Activated naive CD4-positive, alpha-beta T cell treated with anti-CD3 and anti-CD28 coated beads for 36 hours (primary cell): ENCODE measurements at regions not wholly inside any gene's neighbourhood (a gene's known extent, or its start where the extent isn't known, plus 50 kb on each side); places are given as distances from the start of the nearest gene placed in this dataset.

Experiments used
- CTCF ChIA-PET: fragments of 350-600 bp; sonication (Branson Sonifier 250); formaldehyde crosslinking; loops from one replicate; lab custom pipeline; 2021; ENCODE audit warnings: antibody characterized with exemption; lab: Charles Lee
- DNase-seq: peaks from one replicate; pipeline ENCODE4 v3.0.0-alpha.2; 2020
- H3K27ac Mint-ChIP-seq: one replicate; pipeline ENCODE4 v1.8.0; 2021; ENCODE audit warnings: mild to moderate bottlenecking, mixed read lengths
- H3K27me3 Mint-ChIP-seq: one replicate; pipeline ENCODE4 v1.8.0; 2021; ENCODE audit warnings: low read depth, mixed read lengths
- H3K36me3 Mint-ChIP-seq: one replicate; pipeline ENCODE4 v1.8.0; 2021; ENCODE audit warnings: low read depth, mixed read lengths
- H3K4me1 Mint-ChIP-seq: one replicate; pipeline ENCODE4 v1.8.0; 2021; ENCODE audit warnings: low read depth, mixed read lengths
- H3K4me3 Mint-ChIP-seq: one replicate; pipeline ENCODE4 v1.8.0; 2021; ENCODE audit warnings: mild to moderate bottlenecking, moderate library complexity, mixed read lengths
- H3K9me3 Mint-ChIP-seq: one replicate; pipeline ENCODE4 v1.8.0; 2021; ENCODE audit warnings: mixed read lengths
- intact Hi-C: fragments of 100-400 bp; cut with micrococcal nuclease; formaldehyde crosslinking; loops from one replicate; pipeline ENCODE4 v1.15.1; 2023

GRCh38 chr14:29098656-29099055 lies 332.1 kb downstream of the FOXG1 start:
- no peak overlapping the region for H3K27ac Mint-ChIP-seq
- intact Hi-C loops: no loop called here
- CTCF ChIA-PET: no interaction called here
- no peak for DNase-seq
- H3K4me1 Mint-ChIP-seq: no peaks in the 10 kb centered on the region
- no peaks in the 10 kb centered on the region for H3K36me3 Mint-ChIP-seq
- peaks cover 15% of the 10 kb centered on the region for H3K9me3 Mint-ChIP-seq
- no peak overlapping the region for H3K4me3 Mint-ChIP-seq
- H3K27me3 Mint-ChIP-seq: no peaks in the 10 kb centered on the region

DNA sequence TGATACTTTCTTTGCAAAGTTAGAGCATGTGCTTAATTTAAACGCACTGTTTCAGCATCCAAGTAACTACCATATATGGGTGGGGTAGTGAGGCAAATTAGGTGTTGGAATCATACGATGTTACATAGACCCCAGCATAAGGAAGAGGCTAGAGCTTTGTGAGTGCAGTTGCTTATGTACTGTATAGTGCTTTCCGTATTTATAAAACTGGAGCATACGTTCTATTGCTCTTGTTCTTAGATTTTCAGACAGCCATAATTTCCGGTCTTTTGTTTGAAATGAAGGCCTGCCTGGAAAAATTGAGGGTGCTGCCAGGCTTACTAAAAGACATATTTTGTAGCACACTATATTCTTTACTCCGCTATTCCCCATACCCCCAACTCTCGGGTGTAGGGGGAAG lies 335.7 kb downstream of the FOXG1 start:
- Mint-ChIP-seq H3K27ac (no peak overlapping the region), H3K9me3 (peaks cover 7% of the 10 kb centered on the region), H3K4me1 (no peaks in the 10 kb centered on the region), H3K27me3 (no peaks in the 10 kb centered on the region), H3K4me3 (no peak overlapping the region), H3K36me3 (no peaks in the 10 kb centered on the region)
- intact Hi-C loops: no loop called here
- CTCF ChIA-PET: interaction anchor here (0.5 kb wide), 1 partner anchor 27 kb away, joined by 4 read pairs; no protein-coding TSS in a partner anchor
- DNase-seq: no peak

- no peaks in the 10 kb centered on the region for H3K27me3 Mint-ChIP-seq
- intact Hi-C loops: no loop called here
- H3K4me3 Mint-ChIP-seq: no peak overlapping the region
- CTCF ChIA-PET: no interaction called here
- H3K36me3 Mint-ChIP-seq: no peaks in the 10 kb centered on the region
- no peak overlapping the region for H3K27ac Mint-ChIP-seq
- no peak for DNase-seq
- H3K9me3 Mint-ChIP-seq: peaks cover 7% of the 10 kb centered on the region
- H3K4me1 Mint-ChIP-seq: no peaks in the 10 kb centered on the region
These were observed 336.4 kb downstream of the FOXG1 start for GRCh38 chr14:29102996-29103395.

DNA sequence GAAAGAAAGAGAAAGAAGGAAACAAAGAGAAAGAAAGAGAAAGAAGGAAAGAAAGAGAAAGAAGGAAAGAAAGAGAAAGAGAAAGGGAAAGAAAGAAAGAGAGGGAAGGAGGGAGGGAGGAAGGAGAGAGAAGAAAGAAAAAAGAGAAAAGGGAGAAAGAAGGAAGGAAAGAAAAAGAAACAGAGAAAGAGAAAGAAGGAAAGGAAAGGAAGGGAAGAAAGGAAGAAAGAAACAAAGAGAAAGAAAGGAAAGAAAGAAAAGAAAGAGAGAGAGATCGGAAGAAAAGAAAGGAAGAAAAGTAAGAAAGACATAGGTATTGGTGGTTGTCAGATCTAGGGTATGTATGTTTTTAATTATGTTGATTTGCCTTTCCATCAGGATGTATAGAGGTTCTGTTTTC lies 342.3 kb downstream of the FOXG1 start:
- intact Hi-C loops: no loop called here
- no peaks in the 10 kb centered on the region for H3K27me3 Mint-ChIP-seq
- H3K9me3 Mint-ChIP-seq: peaks cover 7% of the 10 kb centered on the region
- H3K4me1 Mint-ChIP-seq: no peaks in the 10 kb centered on the region
- H3K27ac Mint-ChIP-seq: no peak overlapping the region
- CTCF ChIA-PET: no interaction called here
- DNase-seq: no peak
- no peak overlapping the region for H3K4me3 Mint-ChIP-seq
- H3K36me3 Mint-ChIP-seq: no peaks in the 10 kb centered on the region

DNA sequence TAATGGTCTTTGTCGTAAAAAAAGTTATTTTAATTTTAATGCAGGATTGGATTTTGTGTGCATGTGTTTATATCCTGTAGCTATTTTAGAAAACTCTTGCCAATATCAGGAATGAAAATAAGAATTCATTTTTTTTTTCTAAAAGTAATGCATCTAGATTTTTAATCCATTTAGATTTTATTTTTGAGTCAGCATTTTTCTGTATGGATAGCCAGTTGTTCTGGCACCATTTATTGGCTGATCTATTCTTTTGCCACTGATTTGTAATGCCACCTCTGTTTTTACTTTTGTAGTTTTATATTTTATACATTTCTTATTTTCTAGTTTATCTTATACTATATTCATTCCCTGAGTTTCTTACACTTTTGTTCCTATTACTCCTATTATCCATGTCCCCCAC lies 343.0 kb downstream of the FOXG1 start:
- no peaks in the 10 kb centered on the region for H3K4me1 Mint-ChIP-seq
- H3K9me3 Mint-ChIP-seq: peaks cover 7% of the 10 kb centered on the region
- H3K4me3 Mint-ChIP-seq: no peak overlapping the region
- H3K27me3 Mint-ChIP-seq: no peaks in the 10 kb centered on the region
- intact Hi-C loops: no loop called here
- CTCF ChIA-PET: no interaction called here
- H3K36me3 Mint-ChIP-seq: no peaks in the 10 kb centered on the region
- no peak for DNase-seq
- no peak overlapping the region for H3K27ac Mint-ChIP-seq

DNA sequence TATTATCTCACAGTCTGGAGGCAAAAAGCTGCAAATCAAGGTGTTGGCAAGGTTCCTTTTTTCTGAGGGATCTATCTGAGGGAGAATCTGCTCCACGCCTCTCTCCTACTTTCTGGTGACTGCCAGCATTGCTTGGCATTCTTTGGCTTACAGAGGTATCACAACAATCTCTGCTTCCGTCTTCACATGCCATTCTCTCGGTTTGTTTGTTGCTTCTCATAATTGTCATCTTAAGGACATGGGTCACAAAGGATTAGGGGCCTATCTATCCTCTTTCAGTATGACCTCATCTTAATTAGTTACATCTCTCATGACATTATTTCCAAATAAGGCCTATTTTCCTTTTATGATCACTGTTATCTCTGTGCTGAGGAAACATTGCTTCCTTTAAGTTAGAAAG lies 345.0 kb downstream of the FOXG1 start:
- Mint-ChIP-seq H3K4me3 (no peak overlapping the region), H3K4me1 (no peaks in the 10 kb centered on the region), H3K9me3 (peaks cover 7% of the 10 kb centered on the region), H3K27me3 (no peaks in the 10 kb centered on the region), H3K27ac (no peak overlapping the region), H3K36me3 (no peaks in the 10 kb centered on the region)
- CTCF ChIA-PET: no interaction called here
- DNase-seq: no peak
- intact Hi-C loops: no loop called here

- Mint-ChIP-seq H3K9me3 (peaks cover 11% of the 10 kb centered on the region), H3K36me3 (no peaks in the 10 kb centered on the region), H3K27me3 (no peaks in the 10 kb centered on the region), H3K4me1 (no peaks in the 10 kb centered on the region), H3K27ac (no peak overlapping the region), H3K4me3 (no peak overlapping the region)
- CTCF ChIA-PET: no interaction called here
- intact Hi-C loops: no loop called here
- no peak for DNase-seq
These were observed 356.4 kb downstream of the FOXG1 start for GRCh38 chr14:29123017-29123416.

DNA sequence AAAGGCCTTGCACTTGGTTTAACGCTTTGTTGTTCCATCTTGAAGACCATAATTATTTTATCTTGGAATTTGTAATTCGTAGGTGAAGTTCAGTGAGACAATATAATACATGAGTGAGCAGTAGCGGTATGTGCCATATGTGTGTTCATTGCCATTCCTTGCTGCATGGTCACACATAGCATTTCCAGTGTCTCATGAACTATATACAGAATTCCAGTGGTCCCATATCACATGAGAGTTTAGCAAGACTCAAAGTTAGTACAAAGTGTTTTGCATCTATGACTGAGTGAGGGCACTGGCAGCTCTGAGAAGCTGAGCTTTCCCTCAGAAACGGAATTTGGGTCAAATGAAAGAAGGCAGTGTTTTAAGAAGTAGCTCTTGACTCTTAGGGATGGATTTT lies 359.8 kb downstream of the FOXG1 start:
- intact Hi-C loops: no loop called here
- Mint-ChIP-seq H3K9me3 (peaks cover 7% of the 10 kb centered on the region), H3K4me1 (no peaks in the 10 kb centered on the region), H3K27me3 (no peaks in the 10 kb centered on the region), H3K27ac (no peak overlapping the region), H3K36me3 (no peaks in the 10 kb centered on the region), H3K4me3 (no peak overlapping the region)
- no peak for DNase-seq
- CTCF ChIA-PET: no interaction called here

GRCh38 chr14:29126865-29127264 lies 360.3 kb downstream of the FOXG1 start:
- DNase-seq: no peak
- H3K4me1 Mint-ChIP-seq: no peaks in the 10 kb centered on the region
- intact Hi-C loops: no loop called here
- CTCF ChIA-PET: interaction anchor here (0.5 kb wide), 1 partner anchor 910 kb away, joined by 3 read pairs; no protein-coding TSS in a partner anchor
- H3K36me3 Mint-ChIP-seq: no peaks in the 10 kb centered on the region
- H3K9me3 Mint-ChIP-seq: peaks cover 6% of the 10 kb centered on the region
- no peak overlapping the region for H3K4me3 Mint-ChIP-seq
- no peaks in the 10 kb centered on the region for H3K27me3 Mint-ChIP-seq
- no peak overlapping the region for H3K27ac Mint-ChIP-seq

DNA sequence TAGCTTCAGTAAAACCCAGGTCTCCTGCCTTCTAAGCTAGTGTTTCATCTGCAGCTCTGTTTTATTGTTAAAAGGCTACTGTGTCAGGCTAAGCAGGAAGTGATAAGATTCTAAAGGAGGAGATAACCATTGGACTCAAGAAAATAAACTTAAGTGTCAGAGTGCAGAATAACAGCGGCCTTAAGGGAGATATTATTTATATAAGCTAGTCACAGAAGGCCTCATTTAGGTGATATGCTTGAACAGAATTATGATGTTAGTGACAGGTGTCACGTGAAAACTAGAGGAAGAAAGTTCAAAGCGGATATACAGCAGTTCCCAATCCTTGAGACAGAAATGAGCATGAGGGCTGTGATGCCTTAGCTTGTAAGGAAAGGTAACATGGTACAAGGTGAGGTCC lies 373.4 kb downstream of the FOXG1 start:
- DNase-seq: no peak
- no peak overlapping the region for H3K4me3 Mint-ChIP-seq
- H3K4me1 Mint-ChIP-seq: no peaks in the 10 kb centered on the region
- H3K27ac Mint-ChIP-seq: no peak overlapping the region
- intact Hi-C loops: no loop called here
- H3K9me3 Mint-ChIP-seq: peaks cover 2% of the 10 kb centered on the region
- H3K36me3 Mint-ChIP-seq: no peaks in the 10 kb centered on the region
- H3K27me3 Mint-ChIP-seq: no peaks in the 10 kb centered on the region
- CTCF ChIA-PET: no interaction called here

DNA sequence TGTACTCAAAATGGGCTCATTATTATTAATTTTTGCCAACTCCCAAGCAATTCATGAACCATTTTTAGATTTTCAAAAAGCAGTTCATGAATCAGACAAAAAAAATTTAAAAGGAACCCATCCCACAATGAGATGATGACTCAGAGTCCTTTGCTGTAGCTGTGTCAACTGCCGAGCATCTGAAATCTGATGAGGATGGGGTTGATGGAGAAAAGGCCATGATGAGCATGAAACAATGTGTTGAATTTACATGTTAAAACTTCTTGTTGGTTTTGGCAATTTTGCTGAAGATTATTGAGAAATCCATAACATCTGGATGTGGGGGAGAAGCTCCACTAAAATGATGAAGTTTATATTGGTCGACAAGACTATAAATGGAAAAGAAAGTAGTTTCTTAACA lies 378.0 kb downstream of the FOXG1 start:
- Mint-ChIP-seq H3K4me3 (no peak overlapping the region), H3K4me1 (no peaks in the 10 kb centered on the region), H3K27me3 (no peaks in the 10 kb centered on the region), H3K36me3 (no peaks in the 10 kb centered on the region), H3K9me3 (peaks cover 2% of the 10 kb centered on the region), H3K27ac (no peak overlapping the region)
- CTCF ChIA-PET: no interaction called here
- DNase-seq: no peak
- intact Hi-C loops: no loop called here

DNA sequence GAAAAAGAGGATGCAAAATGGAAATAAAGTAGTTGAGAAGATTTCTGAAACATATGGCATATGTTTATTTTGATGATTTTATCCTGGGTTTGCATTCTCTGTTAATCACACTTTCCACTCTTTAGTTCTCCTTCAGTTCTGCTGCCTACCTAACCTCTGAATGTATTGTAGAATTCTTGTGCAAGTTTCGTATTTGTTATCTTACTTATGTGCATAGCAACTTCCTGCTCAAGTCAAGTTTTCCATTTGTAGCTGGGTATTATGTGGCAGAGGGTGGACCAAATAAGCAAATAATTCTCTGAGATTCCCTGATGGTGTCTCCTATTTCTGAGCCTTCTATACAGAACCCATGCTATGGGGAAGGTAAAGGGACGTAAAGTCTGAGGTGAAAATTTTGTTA lies 381.6 kb downstream of the FOXG1 start:
- Mint-ChIP-seq H3K9me3 (peaks cover 11% of the 10 kb centered on the region), H3K27ac (no peak overlapping the region), H3K36me3 (no peaks in the 10 kb centered on the region), H3K4me1 (no peaks in the 10 kb centered on the region), H3K4me3 (no peak overlapping the region), H3K27me3 (no peaks in the 10 kb centered on the region)
- CTCF ChIA-PET: no interaction called here
- no peak for DNase-seq
- intact Hi-C loops: no loop called here

DNA sequence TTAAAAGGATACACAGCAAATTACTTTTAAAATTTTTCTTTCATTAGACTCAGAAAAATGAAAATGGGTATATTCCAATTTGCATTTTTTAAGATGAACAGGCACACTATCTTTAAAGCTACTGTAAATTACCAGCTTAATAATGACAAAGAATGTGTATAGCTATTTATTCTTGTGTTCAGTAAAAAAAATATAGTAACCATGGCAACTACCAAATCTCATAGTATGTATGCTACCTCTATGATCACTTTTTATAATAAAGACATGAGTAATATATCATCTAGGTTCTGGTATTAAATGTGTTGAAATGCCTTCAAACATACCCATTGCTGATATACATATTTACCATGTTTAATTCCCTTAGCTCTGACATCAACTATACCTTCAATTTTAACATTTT lies 383.2 kb downstream of the FOXG1 start:
- H3K27me3 Mint-ChIP-seq: no peaks in the 10 kb centered on the region
- CTCF ChIA-PET: no interaction called here

GRCh38 chr14:29150659-29151058 lies 384.1 kb downstream of the FOXG1 start:
- peaks cover 15% of the 10 kb centered on the region for H3K9me3 Mint-ChIP-seq
- DNase-seq: no peak
- intact Hi-C loops: no loop called here
- H3K27ac Mint-ChIP-seq: no peak overlapping the region
- H3K4me1 Mint-ChIP-seq: no peaks in the 10 kb centered on the region
- no peak overlapping the region for H3K4me3 Mint-ChIP-seq
- no peaks in the 10 kb centered on the region for H3K27me3 Mint-ChIP-seq
- H3K36me3 Mint-ChIP-seq: no peaks in the 10 kb centered on the region
- CTCF ChIA-PET: no interaction called here

More for the DNA sequence above, 383.2 kb downstream of the FOXG1 start:
- H3K4me3 Mint-ChIP-seq: no peak overlapping the region
- H3K4me1 Mint-ChIP-seq: no peaks in the 10 kb centered on the region
- no peak overlapping the region for H3K27ac Mint-ChIP-seq
- DNase-seq: no peak
- H3K9me3 Mint-ChIP-seq: peaks cover 13% of the 10 kb centered on the region
- no peaks in the 10 kb centered on the region for H3K36me3 Mint-ChIP-seq
- intact Hi-C loops: no loop called here
